Psoas muscle (tissue), 7 donors: ENCODE measurements at regions not wholly inside any gene's neighbourhood (a gene's known extent, or its start where the extent isn't known, plus 50 kb on each side); places are given as distances from the start of the nearest gene placed in this dataset.

ENCODE experiments used
- ATAC-seq, 4 donors: fragments of 200-7000 bp; cut with Tn5 transposase; one replicate each; pipeline ENCODE4 v1.9.1; 2020; ENCODE audit warnings: moderate library complexity in 3 of 4, mild to moderate bottlenecking in 2 of 4
- DNase-seq, 2 donors: peaks; one replicate each; pipeline ENCODE4 v3.0.0-alpha.2; 2020
- H3K27ac ChIP-seq: fragments of 200-600 bp; one replicate; pipeline ENCODE4 v1.8.0; 2022
- H3K27me3 ChIP-seq, 3 donors: fragments of 200-600 bp in 1 of 3; one replicate each; pipeline versions ENCODE4 v1.6.1 to v1.8.0; 2013 to 2022; ENCODE audit warnings: low read length in 2 of 3, mild to moderate bottlenecking in 2 of 3, moderate library complexity in 1 of 3; ENCODE audit not compliant: insufficient read depth in 3 of 3
- H3K36me3 ChIP-seq, 2 donors: fragments of 200-600 bp in 1 of 2; one replicate each; pipeline versions ENCODE4 v1.6.1 to v1.8.0; 2013 to 2022; ENCODE audit warnings: low read depth in 1 of 2, mild to moderate bottlenecking in 1 of 2, moderate library complexity in 1 of 2; ENCODE audit not compliant: insufficient read depth in 1 of 2
- H3K4me1 ChIP-seq: fragments of 200-600 bp; one replicate; pipeline ENCODE4 v1.8.0; 2022
- H3K4me3 ChIP-seq: fragments of 200-600 bp; one replicate; pipeline ENCODE4 v1.8.0; 2022; ENCODE audit warnings: mild to moderate bottlenecking
- H3K9me3 ChIP-seq: fragments of 200-600 bp; one replicate; pipeline ENCODE4 v1.8.0; 2022
- WGBS, 3 donors: extraction: QIAGEN DNeasy Blood & Tissue Kit; methylation state at CpG; one replicate each; pipeline versions ENCODE4 v1.1.6 to v1.1.7; 2013; 5-methylcytosine and 5-hydroxymethylcytosine counted together
- intact Hi-C, 2 donors: fragments of 100-400 bp; cut with DNase I; formaldehyde crosslinking; loops; one replicate each; pipeline versions ENCODE4 v1.11.0 to v1.14.2; 2022
- TF ChIP-seq, protein P1 (sequence below): fragments of 200-600 bp; IDR thresholded peaks from one replicate; pipeline ENCODE4 v1.8.0; 2022; ENCODE audit warnings: antibody characterized with exemption
- donor health status: healthy with polysubstance abuse.
- donor health status: DM: no; HTN: no; CAD: no; lungs with moderate emphysema.
- donor health status: Bipolar disorder and iron deficiency.
- donor health status: healthy.
- donor health status: DM: yes; HTN: yes; CAD: no.
- donor health status: DM: no; HTN: no; CAD: no.
- donor health status: DM: yes; HTN: yes; CAD: no.

DNA sequence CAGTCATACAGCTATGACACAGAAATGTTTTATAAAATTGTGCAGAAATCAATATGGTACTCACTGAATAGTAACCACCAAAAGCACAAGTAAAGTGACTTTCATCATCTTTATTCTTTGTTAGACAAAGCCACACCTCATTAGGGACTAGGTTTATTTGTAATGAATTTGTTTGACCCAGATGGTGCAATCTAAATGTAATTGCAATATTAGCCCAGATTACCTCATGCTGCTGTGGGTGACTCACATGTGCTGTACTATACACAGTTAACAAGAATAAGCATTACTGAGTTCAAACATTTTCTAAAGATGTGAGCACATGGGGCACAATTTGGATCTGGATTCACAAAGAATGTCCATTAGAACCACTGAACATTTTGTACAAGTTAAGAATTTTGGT, 759.3 kb upstream of the TYRP1 start:
- Histone ChIP-seq H3K27me3 (no peaks in the 10 kb centered on the region), H3K36me3 (no peaks in the 10 kb centered on the region), H3K9me3 (no peaks in the 10 kb centered on the region), H3K4me1 (no peaks in the 10 kb centered on the region), H3K27ac (no peak overlapping the region), H3K4me3 (no peak overlapping the region)
- TF ChIP-seq, protein P1, sequence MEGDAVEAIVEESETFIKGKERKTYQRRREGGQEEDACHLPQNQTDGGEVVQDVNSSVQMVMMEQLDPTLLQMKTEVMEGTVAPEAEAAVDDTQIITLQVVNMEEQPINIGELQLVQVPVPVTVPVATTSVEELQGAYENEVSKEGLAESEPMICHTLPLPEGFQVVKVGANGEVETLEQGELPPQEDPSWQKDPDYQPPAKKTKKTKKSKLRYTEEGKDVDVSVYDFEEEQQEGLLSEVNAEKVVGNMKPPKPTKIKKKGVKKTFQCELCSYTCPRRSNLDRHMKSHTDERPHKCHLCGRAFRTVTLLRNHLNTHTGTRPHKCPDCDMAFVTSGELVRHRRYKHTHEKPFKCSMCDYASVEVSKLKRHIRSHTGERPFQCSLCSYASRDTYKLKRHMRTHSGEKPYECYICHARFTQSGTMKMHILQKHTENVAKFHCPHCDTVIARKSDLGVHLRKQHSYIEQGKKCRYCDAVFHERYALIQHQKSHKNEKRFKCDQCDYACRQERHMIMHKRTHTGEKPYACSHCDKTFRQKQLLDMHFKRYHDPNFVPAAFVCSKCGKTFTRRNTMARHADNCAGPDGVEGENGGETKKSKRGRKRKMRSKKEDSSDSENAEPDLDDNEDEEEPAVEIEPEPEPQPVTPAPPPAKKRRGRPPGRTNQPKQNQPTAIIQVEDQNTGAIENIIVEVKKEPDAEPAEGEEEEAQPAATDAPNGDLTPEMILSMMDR, result no peak
- no peak for DNase-seq
- intact Hi-C loops, result no loop called here
- no peak for ATAC-seq

- ATAC-seq (no peak), DNase-seq (no peak)
- Histone ChIP-seq H3K27ac (no peak overlapping the region), H3K9me3 (no peaks in the 10 kb centered on the region), H3K27me3 (no peaks in the 10 kb centered on the region), H3K4me1 (no peaks in the 10 kb centered on the region), H3K4me3 (no peak overlapping the region), H3K36me3 (no peaks in the 10 kb centered on the region)
- TF ChIP-seq, protein P1, result no peak
- intact Hi-C loops, result no loop called here
- 38 to 45% (median 44%) methylated on average over 1 of the region's 1 CpG for WGBS, 3 donors
Measured at GRCh38 chr9:11946531-11946930, 746.7 kb upstream of the TYRP1 start.

- ATAC-seq, result no peak
- no peak overlapping the region for H3K27ac ChIP-seq
- DNase-seq, result no peak
- WGBS, 3 donors, result 62 to 73% (median 69%) methylated on average over 4 of the region's 4 CpGs
- intact Hi-C loops, result no loop called here
- H3K27me3 ChIP-seq, result no peaks in the 10 kb centered on the region
- no peaks in the 10 kb centered on the region for H3K4me1 ChIP-seq
- no peaks in the 10 kb centered on the region for H3K36me3 ChIP-seq
- TF ChIP-seq, protein P1, result no peak
- no peak overlapping the region for H3K4me3 ChIP-seq
- no peaks in the 10 kb centered on the region for H3K9me3 ChIP-seq
Measured at GRCh38 chr9:11962327-11962726, 730.9 kb upstream of the TYRP1 start.

DNA sequence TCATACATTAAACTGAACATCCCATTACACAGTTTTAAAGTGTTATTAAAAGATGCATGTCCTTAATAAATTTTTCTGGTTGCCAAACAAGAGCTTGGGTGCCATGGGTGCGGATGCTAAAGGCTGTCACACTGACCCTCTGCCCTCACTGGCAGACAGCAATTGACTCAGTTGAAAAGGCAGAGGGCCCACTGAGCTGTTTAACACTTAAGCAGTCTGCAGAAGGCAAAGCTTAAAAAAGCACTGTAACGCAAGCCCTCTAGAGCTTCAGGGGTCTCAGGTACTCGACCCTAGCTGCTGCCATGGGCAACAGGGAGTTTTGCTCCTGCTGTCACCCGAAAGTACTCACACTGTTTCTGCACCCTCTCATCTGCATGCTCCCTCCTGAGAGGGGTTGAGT, 726.4 kb upstream of the TYRP1 start:
- H3K9me3 ChIP-seq, result no peaks in the 10 kb centered on the region
- DNase-seq (no peak), ATAC-seq (no peak)
- H3K27ac ChIP-seq, result no peak overlapping the region
- intact Hi-C loops, result no loop called here
- no peaks in the 10 kb centered on the region for H3K4me1 ChIP-seq
- WGBS, 3 donors, result 34 to 43% (median 41%) methylated on average over 4 of the region's 4 CpGs
- H3K27me3 ChIP-seq, result no peaks in the 10 kb centered on the region
- TF ChIP-seq, protein P1, result no peak
- no peak overlapping the region for H3K4me3 ChIP-seq
- H3K36me3 ChIP-seq, result no peaks in the 10 kb centered on the region

GRCh38 chr9:11968631-11969030, 724.6 kb upstream of the TYRP1 start:
- ATAC-seq (no peak), DNase-seq (no peak)
- 60 to 80% (median 79%) methylated on average over 1 of the region's 1 CpG for WGBS, 3 donors
- Histone ChIP-seq H3K4me3 (no peak overlapping the region), H3K27ac (no peak overlapping the region), H3K36me3 (no peaks in the 10 kb centered on the region), H3K27me3 (no peaks in the 10 kb centered on the region), H3K4me1 (no peaks in the 10 kb centered on the region), H3K9me3 (no peaks in the 10 kb centered on the region)
- TF ChIP-seq, protein P1, result no peak
- intact Hi-C loops, result no loop called here
